ENCODE measurements at regions not wholly inside any gene's neighbourhood (a gene's known extent, or its start where the extent isn't known, plus 50 kb on each side); places are given as distances from the start of the nearest gene placed in this dataset.
"Not testable (repeated sequence)": the region's sequence is repeated elsewhere in the genome, so short reads cannot be mapped to it uniquely, and the experiment has no call there.

GRCh38 chr21:28281357-28281756 lies 711.3 kb downstream of the LTN1 start:
- not testable (repeated sequence) for TF ChIP-seq EP300, CTCF, POLR2AphosphoS5 (IDR thresholded peaks at IDR 0.05)
